ENCODE measurements at regions not wholly inside any gene's neighbourhood (a gene's known extent, or its start where the extent isn't known, plus 50 kb on each side); places are given as distances from the start of the nearest gene placed in this dataset.

GRCh38 chr2:237270520-237270919 lies 143.4 kb downstream of the COL6A3 start:
- no peak for DNase-seq (ENCODE audit: low read depth in 3 of 3)

- no peak for DNase-seq (ENCODE audit: low read depth in 3 of 3)
These were observed 142.0 kb downstream of the COL6A3 start for GRCh38 chr2:237271698-237272652.
